ENCODE measurements at regions not wholly inside any gene's neighbourhood (a gene's known extent, or its start where the extent isn't known, plus 50 kb on each side); places are given as distances from the start of the nearest gene placed in this dataset.

DNA sequence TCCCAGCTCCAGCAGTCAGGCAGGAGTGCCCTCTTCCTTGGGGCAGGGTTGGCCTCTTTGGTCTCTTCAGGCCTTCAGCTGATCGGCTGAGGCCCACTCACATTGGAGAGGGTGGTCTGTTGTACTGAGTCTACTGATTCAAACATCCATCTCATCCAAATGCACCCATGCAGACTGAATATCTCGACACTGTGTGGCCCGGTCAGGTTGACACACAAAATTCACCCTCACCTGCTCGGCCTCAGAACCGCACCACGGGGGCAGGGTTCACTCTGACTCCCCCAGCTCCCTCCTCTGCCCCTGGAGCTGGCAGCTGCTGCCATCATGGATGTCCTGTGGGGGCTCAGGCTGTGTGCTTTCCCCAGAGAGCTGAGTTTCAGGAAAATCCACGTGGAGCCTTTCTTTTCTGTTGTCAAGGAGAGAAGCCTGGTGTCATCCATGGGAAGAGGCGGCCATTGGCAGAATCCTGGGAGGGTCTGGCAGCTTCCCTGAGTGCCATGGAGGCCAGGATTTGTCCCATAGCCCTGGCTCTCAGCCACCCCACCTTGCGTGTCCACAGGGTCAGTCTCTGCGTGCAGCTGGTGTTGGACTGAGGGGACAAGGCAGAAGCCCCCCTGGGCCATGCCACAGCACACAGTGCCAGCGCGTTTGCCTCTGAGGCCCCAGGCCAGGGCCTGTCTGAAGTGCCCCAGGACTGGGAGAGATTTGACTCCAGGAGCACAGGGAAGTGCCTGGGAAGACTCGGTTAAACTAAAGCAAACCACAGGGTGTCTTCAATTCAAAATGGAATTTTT, 114.1 kb downstream of the ERMARD start:
- DNase-seq (ENCODE audit: low read depth): no peak
- TF ChIP-seq, protein P1, sequence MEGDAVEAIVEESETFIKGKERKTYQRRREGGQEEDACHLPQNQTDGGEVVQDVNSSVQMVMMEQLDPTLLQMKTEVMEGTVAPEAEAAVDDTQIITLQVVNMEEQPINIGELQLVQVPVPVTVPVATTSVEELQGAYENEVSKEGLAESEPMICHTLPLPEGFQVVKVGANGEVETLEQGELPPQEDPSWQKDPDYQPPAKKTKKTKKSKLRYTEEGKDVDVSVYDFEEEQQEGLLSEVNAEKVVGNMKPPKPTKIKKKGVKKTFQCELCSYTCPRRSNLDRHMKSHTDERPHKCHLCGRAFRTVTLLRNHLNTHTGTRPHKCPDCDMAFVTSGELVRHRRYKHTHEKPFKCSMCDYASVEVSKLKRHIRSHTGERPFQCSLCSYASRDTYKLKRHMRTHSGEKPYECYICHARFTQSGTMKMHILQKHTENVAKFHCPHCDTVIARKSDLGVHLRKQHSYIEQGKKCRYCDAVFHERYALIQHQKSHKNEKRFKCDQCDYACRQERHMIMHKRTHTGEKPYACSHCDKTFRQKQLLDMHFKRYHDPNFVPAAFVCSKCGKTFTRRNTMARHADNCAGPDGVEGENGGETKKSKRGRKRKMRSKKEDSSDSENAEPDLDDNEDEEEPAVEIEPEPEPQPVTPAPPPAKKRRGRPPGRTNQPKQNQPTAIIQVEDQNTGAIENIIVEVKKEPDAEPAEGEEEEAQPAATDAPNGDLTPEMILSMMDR (conservative IDR thresholded peaks at IDR 0.05; ENCODE audit: low read depth, low read length): no peak

DNA sequence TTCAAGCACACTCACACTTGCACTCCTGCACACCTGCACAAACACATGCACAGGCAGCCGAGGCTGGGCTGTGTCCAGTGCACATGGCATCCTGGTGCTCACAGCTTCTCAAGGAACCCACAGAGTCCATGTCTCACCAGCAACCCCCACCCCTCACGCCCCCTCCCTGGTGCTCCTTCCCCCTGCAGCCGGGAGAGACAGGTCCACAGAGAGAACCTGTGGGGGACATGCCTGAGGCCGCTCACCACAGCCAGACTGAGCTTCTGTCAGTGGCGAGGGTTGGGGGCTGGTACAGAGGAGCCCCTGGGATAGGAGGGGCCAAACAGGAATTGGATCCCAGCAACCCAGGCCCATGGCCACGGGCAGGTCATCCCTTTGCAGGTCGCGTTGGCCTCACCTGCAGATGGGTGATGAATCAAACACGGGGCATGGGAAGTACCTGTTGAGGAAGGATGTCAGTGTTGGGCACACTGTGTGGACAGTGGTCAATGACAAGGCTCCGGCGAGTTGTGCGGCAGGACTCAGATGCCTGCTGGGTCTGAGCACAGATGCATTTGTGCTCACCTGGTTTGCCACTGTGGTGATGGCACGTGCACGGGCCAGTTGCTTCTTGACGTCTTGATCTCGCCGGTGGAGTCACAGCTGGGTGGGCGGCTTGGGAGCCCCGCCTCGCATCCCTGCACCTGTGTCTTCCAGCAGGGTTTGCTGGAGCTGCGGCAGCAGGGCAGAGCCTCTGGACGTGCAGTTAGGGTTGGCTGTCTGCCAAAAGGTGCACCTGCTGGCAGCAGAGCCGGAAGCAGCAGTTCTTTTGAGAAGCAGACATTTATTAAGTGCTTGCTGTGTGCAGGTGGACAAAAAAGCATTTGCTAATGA, 113.0 kb downstream of the ERMARD start:
- no peak for DNase-seq (ENCODE audit: low read depth)
- TF ChIP-seq, protein P1 (conservative IDR thresholded peaks at IDR 0.05; ENCODE audit: low read depth, low read length): no peak

More for the DNA sequence above, 114.1 kb downstream of the ERMARD start:
- H3K4me3 ChIP-seq (ENCODE audit: low read depth, low read length): no peak overlapping the region

DNA sequence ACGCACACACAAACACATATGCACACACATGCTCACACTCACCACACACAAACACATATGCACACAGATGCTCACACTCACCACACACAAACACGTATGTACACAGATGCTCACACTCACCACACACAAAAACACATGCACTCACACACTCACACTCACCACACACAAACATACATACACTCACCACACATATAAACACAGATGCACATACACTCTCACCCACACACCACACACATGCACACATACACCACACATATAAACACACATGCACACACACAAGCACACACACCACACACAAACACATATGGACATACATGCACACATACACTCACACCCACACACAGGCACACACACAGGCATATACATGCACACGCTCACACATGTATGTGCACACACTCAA, 112.3 kb downstream of the ERMARD start:
- DNase-seq (ENCODE audit: low read depth): no peak
- H3K4me3 ChIP-seq (ENCODE audit: low read depth, low read length): no peak overlapping the region
- TF ChIP-seq, protein P1 (conservative IDR thresholded peaks at IDR 0.05; ENCODE audit: low read depth, low read length): no peak

More for the DNA sequence above, 113.0 kb downstream of the ERMARD start:
- H3K4me3 ChIP-seq (ENCODE audit: low read depth, low read length): no peak overlapping the region

DNA sequence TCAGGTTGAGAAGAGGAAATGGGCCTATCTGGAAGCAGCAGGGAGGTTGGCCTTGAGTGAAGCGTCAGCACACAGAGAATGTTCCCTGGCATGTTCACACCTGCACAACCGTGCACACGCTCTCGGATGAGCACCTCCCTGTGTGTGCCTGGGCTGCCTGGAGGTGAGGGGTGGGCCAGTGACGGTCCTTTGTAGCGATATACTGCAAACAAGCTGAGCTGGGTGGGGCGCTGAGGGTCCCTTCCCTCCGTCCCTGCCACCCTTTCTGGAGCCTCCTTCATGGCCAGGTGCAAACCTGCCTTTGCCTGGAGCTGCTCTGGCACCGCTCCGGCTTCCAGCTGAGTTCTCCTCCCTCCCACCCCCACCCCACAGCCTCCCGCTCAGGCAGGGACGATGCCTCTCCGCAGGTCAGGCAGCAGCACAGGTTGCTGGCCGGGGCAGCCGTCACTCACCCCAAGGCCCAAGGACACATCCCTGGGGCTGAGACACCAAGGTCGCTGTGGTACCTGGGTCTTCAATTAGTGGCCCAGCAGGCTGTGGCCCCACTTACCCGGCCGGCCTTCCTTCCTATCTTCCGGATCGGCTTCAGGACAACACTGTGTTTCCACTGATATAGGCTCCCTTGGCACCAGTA, 111.6 kb downstream of the ERMARD start:
- TF ChIP-seq, protein P1 (conservative IDR thresholded peaks at IDR 0.05; ENCODE audit: low read depth, low read length): no peak
- no peak for DNase-seq (ENCODE audit: low read depth)
- H3K4me3 ChIP-seq (ENCODE audit: low read depth, low read length): no peak overlapping the region

DNA sequence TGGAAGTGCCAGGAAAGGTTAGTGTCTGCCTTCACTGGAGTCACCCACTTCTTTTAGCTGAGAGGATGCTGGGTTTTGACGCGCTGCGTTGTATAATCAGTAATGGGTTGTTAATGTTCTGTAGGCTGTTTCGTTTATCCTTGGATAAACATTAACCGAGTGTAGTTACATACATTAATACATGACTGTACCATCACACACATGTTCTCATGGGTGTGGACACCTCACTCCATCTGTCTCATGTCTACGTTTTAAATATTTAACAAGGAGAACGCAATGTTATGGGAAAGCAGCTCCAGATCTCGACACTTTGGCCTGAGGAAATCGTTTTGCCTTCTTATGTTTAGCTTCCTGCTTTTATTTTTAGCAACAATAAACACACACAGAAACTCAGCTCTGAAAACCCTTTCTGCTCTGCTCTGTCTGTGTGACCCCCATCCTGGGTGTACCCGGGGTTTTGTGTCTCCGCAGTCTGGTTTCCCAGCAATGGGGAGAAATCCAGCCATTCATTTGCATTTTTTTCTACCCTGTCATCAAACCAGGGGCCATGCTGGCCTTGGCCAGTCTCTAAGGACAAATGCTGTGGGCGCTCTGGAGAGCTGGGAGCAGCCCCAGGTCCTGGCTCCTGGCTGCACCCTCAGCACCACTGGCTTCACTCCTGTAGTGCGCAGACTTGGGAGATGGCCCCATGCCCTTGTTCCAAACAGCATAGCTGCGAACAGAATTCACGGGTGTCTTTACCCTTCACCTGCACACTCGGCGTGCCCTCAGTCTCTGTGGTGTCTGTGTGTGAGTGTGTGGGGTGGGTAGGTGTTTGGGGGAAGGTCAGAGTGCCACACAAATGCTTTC, 110.8 kb downstream of the ERMARD start:
- DNase-seq (ENCODE audit: low read depth): no peak
- TF ChIP-seq, protein P1 (conservative IDR thresholded peaks at IDR 0.05; ENCODE audit: low read depth, low read length): no peak
- H3K4me3 ChIP-seq (ENCODE audit: low read depth, low read length): no peak overlapping the region

DNA sequence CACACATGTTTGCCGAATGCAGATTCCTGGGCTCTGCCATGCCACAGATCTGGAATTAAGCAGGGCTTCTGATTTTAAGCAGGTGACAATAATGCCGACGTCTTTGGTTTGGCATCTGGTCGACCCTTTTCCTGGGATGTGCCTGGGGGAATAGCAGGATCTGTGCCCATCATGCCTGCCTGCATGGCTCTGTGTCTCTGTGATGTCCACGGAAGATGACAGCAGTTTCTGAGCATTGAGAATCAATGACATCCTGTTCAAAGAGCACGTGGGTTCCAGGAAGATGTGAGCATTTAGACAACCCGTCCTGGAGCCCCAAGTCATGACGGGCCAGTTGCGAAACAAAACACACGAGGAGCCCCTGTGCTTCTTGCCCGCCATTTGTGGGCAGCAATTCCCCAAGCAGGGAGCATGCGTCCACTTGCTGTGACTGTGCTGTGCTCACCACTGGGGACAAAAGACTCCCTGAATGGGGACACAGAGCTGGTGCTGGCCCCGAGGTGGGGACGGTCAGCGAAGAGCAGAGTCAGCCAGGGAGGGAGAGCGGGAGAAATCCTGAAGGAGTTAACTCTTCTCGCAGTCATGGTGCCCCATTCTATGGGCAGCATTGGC, 110.1 kb downstream of the ERMARD start:
- TF ChIP-seq, protein P1 (conservative IDR thresholded peaks at IDR 0.05; ENCODE audit: low read depth, low read length): no peak
- no peak for DNase-seq (ENCODE audit: low read depth)
- no peak overlapping the region for H3K4me3 ChIP-seq (ENCODE audit: low read depth, low read length)

Data from epithelial cell of proximal tubule (primary cell).